ENCODE measurements at regions not wholly inside any gene's neighbourhood (a gene's known extent, or its start where the extent isn't known, plus 50 kb on each side); places are given as distances from the start of the nearest gene placed in this dataset.
"Not testable (repeated sequence)": the region's sequence is repeated elsewhere in the genome, so short reads cannot be mapped to it uniquely, and the experiment has no call there.

DNA sequence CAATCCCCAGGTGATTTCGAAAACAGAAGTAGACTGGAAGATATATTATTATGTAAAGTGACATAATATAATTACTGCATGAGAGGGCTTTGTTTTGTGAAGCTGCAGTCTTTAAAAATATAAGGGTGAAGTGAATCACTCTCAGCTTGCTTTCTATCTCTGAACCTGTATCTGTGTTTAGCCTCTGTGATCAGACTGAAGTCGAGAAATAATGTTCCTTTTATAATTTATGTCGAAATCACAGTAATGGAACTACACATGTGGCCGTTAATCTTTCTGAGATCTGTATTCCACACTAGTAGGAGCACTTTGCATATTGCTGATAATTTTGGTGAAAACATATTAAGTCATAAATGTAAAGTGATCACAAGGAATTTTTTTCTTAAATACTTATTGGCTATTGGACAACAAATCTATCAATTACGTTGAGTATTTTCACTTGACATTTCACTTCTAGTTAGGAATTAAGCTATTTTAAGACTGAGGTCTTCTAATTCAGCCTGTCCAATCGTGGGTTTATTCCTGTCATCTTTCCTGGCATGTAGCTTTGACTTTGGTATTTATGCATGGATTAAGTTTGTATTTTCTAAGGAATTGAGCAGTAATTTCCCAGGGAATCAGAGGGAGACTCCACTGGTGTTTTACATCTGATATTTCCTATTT lies 268.2 kb upstream of the POT1 start:
- peak; percentile 50 for DNase-seq

DNA sequence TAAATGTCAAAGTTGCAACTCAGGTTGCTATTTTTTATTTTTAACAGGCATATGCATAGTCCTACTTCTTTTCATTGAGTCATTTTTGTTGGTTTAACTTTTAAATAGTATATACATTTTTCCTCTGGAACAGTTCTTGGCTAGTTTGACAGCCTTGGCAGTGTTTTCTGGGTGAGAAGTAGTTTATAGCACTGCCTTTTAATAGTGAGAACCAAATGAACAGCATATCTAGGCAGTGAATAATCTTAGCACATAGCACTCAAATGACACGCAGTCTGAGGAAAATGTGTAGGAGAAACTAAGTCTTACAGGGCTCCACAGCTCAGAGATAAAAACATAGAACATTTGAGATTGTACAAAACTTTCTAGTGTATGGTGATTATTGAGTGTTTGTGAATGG lies 265.5 kb upstream of the POT1 start:
- no peak for DNase-seq

DNA sequence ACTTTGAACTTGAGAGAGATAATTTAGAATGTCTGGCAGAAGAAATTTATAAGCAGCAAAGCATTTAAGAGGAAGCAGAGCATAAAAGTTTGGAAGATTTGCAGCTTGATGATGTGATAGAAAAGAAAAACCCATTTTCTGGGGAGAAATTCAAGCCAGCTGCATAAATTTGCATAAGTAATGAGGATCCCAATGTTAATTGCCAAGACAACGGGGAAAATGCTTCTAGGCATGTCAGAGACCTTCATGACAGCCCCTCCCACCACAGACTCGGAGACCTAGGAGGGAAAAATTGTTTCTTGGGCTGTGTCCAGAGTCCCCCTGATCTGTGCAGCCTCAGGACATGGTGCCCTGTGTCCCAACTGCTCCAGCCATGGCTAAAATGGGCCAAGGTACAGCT lies 263.6 kb upstream of the POT1 start:
- no peak for DNase-seq

DNA sequence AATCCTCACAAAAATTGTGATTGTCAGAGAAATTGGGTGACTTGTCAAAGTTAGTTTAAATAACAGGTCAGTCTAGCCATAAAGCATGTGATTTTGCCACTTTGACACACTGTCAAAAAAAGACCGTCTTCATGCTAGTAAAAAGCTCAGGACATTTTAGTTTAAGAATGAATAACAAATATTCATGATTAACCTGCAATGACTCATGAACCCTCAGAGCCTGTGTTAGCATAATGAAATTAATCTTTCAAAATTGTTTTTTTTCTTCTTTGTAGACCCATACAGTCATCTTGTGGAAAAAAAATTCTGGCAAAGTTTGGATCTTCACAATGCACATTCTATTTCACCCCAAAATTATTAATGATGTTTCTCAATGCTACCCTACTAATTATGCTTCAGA lies 255.2 kb upstream of the POT1 start:
- no peak for DNase-seq

DNA sequence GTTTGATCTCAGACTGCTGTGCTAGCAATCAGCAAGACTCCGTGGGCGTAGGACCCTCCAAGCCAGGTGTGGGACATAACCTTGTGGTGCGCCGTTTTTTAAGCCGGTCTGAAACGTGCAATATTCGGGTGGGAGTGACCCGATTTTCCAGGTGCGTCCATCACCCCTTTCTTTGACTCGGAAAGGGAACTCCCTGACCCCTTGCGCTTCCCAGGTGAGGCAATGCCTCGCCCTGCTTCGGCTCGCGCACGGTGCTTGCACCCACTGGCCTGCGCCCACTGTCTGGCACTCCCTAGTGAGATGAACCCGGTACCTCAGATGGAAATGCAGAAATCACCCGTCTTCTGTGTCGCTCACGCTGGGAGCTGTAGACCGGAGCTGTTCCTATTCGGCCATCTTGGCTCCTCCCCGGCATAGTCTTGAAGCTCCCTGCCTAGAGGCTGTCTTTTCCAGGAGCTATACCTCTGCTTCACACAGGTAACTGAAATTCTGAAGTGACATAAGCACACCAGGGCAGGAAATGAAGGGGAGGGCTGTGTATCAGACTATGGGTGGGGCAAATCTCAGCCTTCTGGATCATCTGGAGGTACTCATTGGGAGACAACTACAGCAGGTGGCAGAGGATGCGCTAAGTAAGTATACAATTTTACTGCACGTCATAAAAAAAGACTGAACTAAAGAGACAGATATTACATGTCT lies 252.1 kb upstream of the POT1 start:
- DNase-seq, result not testable (repeated sequence)

DNA sequence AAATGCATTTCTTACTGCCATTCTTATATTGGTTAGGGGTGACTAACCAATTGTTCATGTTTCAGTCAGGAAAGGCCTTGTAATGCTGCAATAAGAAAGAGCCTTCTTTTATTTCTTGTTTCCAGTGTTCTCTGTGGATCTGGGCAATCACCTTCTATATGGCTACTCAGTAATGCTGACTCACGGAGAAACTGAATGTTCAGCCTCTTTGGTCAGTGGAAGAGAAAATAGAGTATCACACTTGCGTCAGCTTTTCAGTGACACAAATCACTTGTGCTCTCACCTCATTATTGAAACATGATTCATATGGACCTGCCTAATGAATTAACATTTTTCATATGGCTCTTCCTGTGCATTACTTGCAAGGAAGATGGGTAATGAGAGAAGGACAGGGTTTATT lies 243.9 kb upstream of the POT1 start:
- DNase-seq, result no peak

DNA sequence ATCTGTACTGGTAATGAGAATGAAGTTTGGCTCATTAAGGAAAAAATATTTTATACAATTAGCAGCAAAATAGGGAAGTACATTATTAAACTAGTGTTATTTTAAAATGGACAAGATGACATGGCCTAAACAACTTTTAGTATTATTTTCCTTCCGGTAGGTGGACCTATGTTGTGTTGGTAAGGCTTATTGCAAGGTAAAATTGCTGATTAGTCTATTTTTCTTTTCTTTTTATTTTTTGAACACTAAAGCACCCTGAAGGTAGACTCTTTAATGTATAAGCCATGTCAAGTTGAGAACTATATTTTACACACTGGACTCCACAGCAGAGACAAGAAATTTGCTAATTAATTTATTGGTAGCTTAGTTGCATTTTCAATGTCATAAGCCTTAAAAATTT lies 239.5 kb upstream of the POT1 start:
- no peak for DNase-seq

DNA sequence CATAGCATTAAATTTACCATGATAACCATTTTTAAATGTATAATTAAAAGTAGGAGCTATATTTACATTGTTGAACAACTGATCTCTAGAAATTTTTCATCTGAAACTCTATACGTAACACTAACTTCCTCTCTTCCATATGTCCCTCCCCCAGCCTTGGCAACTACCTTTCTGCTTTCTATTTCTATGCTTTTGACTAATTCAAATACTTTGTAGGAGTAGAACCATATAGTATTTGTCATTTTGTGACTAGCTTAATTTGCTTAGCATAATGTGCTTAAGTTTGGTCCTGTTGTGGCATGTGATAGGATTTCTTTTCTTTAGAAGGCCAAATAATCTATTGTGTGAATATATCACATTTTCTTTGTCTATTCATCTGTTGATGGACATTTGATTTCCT lies 225.3 kb upstream of the POT1 start:
- no peak for DNase-seq

DNA sequence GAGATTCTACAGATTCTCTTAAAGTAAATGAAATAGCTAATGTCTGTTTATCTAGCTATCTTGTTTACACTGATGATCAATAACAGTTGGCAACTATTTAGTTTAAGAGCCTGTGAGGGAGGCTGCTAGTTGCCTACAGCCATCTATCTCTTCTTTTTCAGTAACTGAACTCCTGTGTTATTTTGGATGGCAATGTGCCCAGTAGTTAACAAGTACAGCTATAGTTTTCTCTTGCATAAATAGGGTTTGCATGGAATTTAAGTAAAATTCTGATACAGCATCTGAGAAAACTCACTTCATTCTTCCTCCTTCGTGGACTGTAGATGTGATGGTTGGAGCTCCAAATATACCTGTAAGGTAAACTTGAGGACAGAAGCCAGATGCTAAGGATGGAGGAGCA lies 219.5 kb upstream of the POT1 start:
- no peak for DNase-seq

DNA sequence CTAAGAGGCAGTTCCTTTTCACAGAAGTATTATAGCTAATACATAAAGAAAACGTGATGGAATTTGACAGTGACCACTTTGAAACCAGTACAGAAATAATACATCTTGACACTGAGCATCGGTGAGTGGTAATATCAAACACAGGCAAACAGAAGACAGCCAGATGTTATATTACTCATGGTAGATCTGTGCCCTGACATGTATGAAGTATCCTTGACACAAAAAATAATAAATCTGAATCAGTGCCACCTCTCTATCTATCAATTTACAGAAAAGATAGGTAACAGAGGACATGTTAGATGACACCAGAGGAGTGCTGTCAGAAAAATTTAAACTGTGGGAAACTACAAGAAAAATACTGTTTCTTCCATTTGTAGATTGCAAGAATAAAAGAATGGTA lies 217.4 kb upstream of the POT1 start:
- DNase-seq, result no peak

DNA sequence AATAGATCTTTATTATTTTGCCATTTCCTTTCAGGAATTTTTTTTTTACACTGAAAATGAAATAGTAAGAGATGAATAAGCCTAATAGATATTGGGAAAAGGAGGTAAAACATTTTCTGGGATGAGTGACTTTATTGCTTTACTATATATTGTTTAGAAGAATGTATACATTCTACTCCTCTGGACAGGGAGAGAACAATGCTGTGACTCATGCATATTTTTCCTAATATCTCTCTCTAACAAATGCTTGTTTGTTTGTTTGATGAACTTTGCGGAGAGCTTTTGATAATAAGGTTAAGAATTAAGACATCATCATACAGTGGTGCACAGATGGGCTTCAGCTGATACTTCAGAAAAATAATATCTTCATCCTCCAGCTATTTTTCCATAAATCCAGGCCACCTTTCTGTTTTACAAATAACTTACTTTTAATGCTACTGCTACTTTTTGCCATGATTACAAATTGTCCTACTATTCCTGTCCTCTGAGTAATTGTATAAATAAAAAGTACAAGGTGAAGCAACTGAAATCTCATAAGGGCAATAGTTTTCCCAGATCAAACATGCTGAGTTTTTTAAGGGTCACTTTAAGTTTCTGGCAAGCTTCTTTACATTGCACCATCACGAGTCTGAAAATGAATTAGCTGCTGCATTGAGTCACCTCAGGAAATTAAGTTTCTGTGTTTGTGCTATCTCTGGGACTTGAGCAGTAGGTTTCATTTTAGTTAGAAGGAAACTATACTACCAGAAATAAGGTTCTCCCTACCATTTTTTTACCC lies 207.3 kb upstream of the POT1 start:
- DNase-seq, result no peak

DNA sequence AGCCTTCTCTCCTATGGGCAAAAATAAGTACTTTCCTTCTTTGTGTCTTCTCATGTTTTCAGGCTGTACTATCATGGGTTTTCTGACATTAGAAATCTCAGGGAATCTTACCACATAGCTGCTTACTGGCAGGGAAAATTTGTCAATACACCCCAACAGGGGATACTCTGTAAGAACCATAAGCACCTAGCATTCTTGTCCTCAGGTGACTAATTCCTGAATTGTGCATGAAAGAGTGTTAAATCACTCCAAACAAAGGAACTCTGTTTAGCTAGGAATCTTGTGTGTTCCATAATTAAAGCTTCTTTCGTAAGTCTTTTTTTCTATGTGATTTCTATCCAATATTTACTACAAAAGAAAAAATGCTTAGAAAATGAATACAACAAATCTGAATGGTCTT lies 206.7 kb upstream of the POT1 start:
- no peak for DNase-seq

DNA sequence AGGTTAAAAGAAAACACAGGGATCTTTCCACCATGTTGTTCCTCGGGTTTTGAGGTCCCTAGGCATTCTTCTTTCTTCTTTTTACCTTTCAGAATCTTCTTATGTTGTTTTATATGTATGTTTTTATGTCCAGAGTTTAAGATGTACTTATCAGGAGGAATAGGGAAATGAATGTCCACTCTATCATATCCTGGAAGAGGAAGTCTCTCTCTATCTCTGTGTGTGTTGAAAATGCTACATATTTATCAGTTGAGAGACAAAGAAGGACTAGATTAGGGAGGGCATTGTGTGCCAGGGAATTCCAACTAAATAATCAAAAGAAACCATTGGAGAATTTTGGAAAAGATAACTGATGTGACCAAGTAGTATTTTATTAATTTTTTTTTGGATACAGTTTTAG lies 200.5 kb upstream of the POT1 start:
- no peak for DNase-seq

DNA sequence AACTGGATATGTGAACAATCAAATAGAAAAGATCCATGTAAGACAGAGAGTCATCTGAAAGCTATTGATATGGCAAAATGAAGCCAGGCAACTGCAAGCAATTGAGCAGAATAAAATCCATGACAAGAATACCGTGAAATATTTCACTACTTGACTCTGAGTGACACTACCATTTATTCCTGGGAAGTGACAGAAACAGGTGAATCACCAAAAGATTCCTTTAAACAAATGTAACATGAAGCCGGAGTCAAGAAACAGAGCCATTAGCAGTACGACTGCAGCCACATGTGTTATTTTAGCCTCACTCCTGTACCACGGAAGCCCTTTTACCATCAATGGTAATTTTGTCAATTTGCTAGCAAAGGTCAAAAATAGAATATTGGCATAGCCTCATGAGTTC lies 197.7 kb upstream of the POT1 start:
- no peak for DNase-seq

DNA sequence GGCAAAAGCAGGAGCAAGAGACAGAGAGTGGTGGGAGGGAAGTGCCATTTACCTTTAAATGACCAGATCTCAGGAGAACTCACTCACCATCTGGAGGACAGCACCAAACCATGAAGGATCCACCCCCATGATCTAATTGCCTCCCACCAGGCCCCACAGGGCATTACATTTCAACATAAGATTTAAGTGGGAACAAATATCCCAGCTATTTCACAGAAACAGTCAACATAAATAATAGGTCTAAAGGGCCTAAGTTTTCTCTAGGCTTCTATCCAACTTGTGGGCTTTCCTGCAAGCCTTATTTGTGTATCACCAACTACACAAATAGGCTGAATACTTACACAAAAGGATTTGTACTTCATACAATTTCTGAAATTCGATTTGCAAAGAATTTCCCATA lies 196.8 kb upstream of the POT1 start:
- DNase-seq, result no peak

DNA sequence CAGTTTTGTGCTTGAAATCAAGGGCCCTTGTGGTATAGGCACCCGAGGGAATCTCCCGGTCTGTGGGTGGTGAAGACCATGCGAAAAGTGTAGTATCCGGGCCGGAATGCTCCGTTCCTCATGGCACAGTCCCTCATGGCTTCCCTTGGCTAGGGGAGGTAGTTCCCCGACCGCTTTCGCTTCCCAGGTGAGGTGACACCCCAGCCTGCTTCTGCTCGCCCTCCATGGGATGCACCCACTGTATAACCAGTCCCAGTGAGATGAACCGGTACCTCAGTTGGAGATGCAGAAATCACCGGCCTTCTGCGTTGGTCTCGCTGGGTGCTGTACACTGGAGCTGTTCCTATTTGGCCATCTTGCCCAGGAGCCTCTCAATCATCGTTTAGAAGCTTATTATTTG lies 195.7 kb upstream of the POT1 start:
- no peak for DNase-seq

DNA sequence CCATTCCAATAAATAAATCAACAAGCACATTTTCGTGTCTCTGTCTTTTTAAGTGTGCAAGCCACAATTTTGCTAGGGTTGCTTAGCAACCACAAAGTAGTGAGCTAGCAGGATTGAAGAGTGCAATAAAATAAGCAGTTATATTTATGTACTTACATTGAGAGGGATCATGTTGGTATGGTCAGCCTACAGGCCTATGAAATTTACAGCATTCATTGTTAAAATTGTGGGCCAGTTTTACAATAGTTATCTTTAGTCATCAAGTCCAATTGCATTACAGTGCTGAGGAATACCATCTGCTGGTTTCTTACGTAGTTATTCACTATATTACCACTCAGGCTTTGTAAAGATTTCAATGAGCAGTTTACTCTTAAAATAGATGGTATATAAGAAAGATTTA lies 192.5 kb upstream of the POT1 start:
- no peak for DNase-seq

DNA sequence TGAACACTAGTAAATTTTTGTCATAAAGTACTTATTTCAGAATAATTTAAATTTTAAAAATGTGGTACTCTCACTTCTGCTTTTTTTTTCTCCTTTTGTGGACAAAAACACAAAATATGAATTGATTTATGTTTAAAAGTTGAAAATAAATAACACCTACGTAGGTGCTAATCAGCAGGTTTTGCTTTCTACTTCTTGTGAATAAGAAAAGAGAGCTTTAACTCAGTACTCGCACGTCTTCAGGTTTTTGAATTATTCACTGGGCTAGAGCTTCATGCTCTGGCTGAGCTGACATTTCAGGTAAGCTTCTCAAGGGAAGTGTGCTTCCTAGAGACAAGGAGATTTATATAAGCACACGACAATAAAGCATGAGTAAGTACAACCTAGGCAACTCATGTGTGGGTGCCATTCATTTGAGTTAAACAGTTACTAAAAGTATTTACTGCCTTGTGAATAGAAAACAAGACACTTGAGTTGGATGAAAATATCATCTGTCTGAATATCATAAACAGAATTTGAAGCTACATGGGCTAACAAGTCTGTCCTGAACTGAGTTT lies 190.0 kb upstream of the POT1 start:
- DNase-seq, result no peak

DNA sequence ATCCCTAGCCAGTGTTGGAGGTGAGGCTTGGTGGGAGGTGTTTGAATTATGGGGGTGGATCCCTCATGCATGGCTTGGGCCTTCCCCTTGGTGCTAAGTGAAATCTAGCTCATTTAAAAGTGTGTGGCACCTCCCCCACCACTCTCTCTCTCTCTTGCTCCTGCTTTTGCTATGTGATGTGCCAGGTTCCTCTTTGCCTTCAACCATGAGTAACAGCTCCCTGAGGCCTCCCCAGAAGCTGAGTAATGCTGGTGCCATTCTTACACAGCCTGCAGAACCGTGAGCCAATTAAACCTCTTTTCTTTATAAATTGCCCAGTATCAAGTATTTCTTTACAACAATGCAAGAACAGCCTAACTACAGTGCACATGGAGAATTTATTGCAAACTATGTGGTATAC lies 188.8 kb upstream of the POT1 start:
- no peak for DNase-seq

DNA sequence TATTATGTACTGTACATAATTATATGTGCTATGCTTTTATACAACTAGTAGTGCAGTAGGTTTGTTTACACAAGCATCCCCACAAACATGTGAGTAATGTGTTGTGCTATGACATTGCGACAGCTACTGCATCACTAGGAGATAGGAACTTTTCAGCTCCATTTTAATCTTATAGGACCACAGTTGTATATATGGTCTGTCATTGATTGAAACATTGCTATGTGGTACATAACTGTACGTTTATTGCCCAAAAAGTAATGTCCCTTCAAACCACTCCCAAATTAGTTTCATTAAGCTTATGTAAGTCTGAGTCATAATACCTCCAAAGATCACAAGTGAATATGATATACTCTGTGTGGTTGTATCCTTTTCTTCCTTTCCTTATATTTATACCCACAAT lies 183.2 kb upstream of the POT1 start:
- no peak for DNase-seq

DNA sequence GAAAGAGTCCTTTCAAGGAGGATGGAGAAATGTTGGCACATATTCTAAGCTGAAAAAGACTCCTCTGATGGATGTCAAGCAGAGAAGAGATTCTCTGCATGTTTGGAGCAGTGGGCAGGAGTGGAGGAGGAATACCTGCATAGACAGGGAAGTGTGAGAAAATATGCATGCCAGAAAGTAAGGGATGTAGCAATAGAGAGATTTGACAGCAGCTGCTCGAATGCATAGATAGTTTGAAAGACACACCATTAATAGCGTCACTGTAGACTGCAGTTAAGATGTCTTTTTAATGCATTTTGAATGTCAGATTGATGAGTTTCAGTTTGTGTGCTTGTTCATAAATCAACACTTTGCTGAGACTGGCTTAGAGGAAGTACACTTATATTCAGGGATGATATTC lies 169.9 kb upstream of the POT1 start:
- DNase-seq, result no peak

DNA sequence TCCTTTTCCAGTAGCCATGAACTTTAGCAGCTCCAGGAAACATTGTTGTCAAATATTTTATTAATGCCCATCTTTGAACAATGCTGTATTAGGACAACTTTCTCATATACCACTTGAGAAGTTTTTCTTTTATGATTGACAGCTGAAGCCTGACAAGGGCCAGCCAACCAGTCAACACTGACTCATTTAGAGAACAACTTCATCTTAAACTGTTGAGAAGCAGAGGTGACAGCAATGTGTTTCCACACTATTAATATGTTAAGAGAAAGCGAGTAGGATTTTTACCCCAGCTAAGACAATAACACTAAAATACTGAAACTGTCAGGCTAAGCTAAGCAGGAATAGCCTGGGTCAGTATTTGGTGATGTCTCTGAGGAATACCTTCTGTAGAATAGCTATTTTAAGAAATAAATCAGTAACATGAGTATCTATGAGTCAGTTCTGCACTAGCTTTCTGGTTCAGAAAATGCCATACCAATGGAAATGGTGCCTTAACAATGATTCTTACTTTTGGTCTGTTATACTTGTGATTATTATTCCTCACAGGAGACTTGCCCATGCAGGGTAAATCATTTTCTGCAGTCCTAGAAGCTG lies 168.8 kb upstream of the POT1 start:
- no peak for DNase-seq

DNA sequence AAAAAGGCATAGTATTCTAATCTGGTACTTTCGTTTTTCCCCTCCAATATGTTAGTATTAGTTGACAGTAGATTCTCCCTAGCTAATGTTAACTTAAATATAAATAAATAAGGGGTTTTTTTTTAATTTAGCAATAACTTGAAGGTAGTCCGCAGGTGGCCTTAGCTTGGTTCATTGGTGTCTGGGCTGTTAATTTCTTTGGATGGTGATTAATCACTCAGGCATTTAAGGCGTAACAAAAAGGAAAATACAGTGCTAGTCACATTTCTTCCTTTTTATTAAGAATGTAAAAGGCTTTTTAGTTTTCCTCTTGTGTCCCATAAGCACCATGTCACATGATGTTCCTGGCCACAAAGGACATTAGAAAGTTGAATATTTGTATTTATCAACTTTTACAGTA lies 161.0 kb upstream of the POT1 start:
- DNase-seq, result no peak

DNA sequence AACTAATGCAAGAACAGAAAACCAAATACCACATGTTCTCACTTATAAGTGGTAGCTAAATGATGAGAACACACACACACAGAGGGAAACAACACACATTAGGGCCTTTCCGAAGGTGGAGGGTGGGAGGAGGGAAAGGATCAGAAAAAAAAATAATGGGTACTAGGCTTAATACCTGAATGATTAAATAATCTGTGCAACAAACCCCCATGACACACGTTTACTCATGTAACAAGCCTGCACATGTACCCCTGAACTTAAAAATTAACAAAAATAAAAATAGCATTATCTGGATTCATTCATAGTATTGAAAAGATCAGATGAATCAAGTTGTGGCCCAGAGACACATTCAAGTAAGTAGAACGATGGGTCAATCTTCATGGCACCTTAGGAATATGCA lies 159.5 kb upstream of the POT1 start:
- no peak for DNase-seq

Data from COR-L47 (cell line).